Kidney (tissue), 13 donors: ENCODE measurements at regions not wholly inside any gene's neighbourhood (a gene's known extent, or its start where the extent isn't known, plus 50 kb on each side); places are given as distances from the start of the nearest gene placed in this dataset.

Source experiments
- DNase-seq, 5 donors: peaks; one replicate each; pipeline ENCODE4 v3.0.0-alpha.2; 2013 to 2020
- FAIRE-seq: peaks from 2 replicates; lab custom pipeline; 2012; peaks lifted over from hg19 to GRCh38; lab: Jason Lieb, UNC
- H3K27ac ChIP-seq, 2 donors: one replicate each; pipeline ENCODE4 v1.7.0; 2013; ENCODE audit warnings: low read depth in 2 of 2, low read length in 2 of 2, inconsistent platforms in 1 of 2
- H3K27me3 ChIP-seq: one replicate; pipeline ENCODE4 v1.7.1; 2013; ENCODE audit warnings: low read length, inconsistent platforms; ENCODE audit not compliant: control insufficient read depth, insufficient read depth
- H3K36me3 ChIP-seq, 3 donors: one replicate each; pipeline versions ENCODE4 v1.7.0 to v1.7.1; 2013; ENCODE audit warnings: low read length in 3 of 3, control low read depth in 1 of 3, inconsistent platforms in 1 of 3; ENCODE audit not compliant: insufficient read depth in 3 of 3, control insufficient read depth in 2 of 3
- H3K4me1 ChIP-seq, 3 donors: one replicate each; pipeline versions ENCODE4 v1.7.0 to v1.7.1; 2013; ENCODE audit warnings: low read length in 3 of 3, inconsistent platforms in 1 of 3, low read depth in 1 of 3; ENCODE audit not compliant: control insufficient read depth in 2 of 3, insufficient read depth in 2 of 3
- H3K4me3 ChIP-seq, 3 donors: one replicate each; pipeline versions ENCODE4 v1.7.0 to v1.8.1; 2013; ENCODE audit warnings: low read length in 3 of 3, control low read depth in 1 of 3, inconsistent platforms in 1 of 3
- H3K9ac ChIP-seq, 3 donors: one replicate each; pipeline versions ENCODE4 v1.7.0 to v1.7.1; 2013; ENCODE audit warnings: low read length in 3 of 3, control low read depth in 1 of 3, inconsistent platforms in 1 of 3
- H3K9me3 ChIP-seq, 3 donors: one replicate each; pipeline versions ENCODE4 v1.7.0 to v1.7.1; 2013; ENCODE audit warnings: low read length in 3 of 3, control low read depth in 1 of 3, inconsistent platforms in 1 of 3; ENCODE audit not compliant: control insufficient read depth in 2 of 3, insufficient read depth in 1 of 3
- intact Hi-C: fragments of 100-400 bp; cut with DNase I; formaldehyde crosslinking; loops from one replicate; pipeline ENCODE4 v1.11.1; 2022
- TF ChIP-seq, protein P1 (sequence below): IDR thresholded peaks from 3 replicates; pipeline ENCODE4 v1.5.1; 2012; ENCODE audit warnings: mild to moderate bottlenecking, moderate library complexity, borderline replicate concordance; ENCODE audit not compliant: insufficient read depth; ENCODE audit errors: extremely low read depth
- donor health status: control.
- donor health status: control.
- donor health status: control.
- donor health status: control.
- donor health status: control.
- donor health status: DM: yes; HTN: yes; CAD: no.
- donor health status: Normal renal cell carcinoma (clear cell type).

DNA sequence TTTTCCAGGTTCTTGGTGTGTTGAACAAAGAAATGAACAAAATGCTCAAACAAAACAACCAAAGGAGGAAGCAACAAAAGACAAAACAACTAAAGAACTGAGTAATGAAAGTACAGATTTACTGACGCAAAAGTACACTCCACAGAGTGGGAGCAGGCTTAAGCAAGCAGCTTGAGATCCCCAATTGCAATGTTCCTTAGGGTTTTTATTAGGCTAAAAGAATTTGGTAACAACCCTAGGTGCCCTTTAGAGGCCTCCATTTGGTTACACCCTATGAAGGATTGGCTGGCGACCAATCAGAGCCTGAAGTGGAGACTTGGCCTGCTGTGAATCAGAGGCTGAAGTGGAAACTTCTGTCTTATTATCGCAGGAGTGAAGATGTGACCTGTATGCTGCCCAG is 243.4 kb upstream of the ATP10A start:
- TF ChIP-seq, protein P1, sequence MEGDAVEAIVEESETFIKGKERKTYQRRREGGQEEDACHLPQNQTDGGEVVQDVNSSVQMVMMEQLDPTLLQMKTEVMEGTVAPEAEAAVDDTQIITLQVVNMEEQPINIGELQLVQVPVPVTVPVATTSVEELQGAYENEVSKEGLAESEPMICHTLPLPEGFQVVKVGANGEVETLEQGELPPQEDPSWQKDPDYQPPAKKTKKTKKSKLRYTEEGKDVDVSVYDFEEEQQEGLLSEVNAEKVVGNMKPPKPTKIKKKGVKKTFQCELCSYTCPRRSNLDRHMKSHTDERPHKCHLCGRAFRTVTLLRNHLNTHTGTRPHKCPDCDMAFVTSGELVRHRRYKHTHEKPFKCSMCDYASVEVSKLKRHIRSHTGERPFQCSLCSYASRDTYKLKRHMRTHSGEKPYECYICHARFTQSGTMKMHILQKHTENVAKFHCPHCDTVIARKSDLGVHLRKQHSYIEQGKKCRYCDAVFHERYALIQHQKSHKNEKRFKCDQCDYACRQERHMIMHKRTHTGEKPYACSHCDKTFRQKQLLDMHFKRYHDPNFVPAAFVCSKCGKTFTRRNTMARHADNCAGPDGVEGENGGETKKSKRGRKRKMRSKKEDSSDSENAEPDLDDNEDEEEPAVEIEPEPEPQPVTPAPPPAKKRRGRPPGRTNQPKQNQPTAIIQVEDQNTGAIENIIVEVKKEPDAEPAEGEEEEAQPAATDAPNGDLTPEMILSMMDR, result no peak
- Histone ChIP-seq H3K9ac (no peak overlapping the region), H3K4me1 (no peaks in the 10 kb centered on the region), H3K36me3 (no peaks in the 10 kb centered on the region), H3K27ac (no peak overlapping the region), H3K9me3 (peaks cover 0 to 4% (median 0%) of the 10 kb centered on the region in 3 donors), H3K4me3 (no peak overlapping the region), H3K27me3 (no peaks in the 10 kb centered on the region)
- FAIRE-seq, result no peak
- no peak for DNase-seq
- intact Hi-C loops, result no loop called here

- no peaks in the 10 kb centered on the region for H3K27me3 ChIP-seq
- H3K9ac ChIP-seq, result no peak overlapping the region
- no peak for DNase-seq
- no peak overlapping the region for H3K4me3 ChIP-seq
- H3K27ac ChIP-seq, result no peak overlapping the region
- H3K4me1 ChIP-seq, result no peaks in the 10 kb centered on the region
- intact Hi-C loops, result no loop called here
- FAIRE-seq, result no peak
- H3K36me3 ChIP-seq, result no peaks in the 10 kb centered on the region
- H3K9me3 ChIP-seq, result peaks cover 0 to 4% (median 0%) of the 10 kb centered on the region in 3 donors
- TF ChIP-seq, protein P1, result no peak
These were observed 239.9 kb upstream of the ATP10A start for GRCh38 chr15:26103002-26103404.

DNA sequence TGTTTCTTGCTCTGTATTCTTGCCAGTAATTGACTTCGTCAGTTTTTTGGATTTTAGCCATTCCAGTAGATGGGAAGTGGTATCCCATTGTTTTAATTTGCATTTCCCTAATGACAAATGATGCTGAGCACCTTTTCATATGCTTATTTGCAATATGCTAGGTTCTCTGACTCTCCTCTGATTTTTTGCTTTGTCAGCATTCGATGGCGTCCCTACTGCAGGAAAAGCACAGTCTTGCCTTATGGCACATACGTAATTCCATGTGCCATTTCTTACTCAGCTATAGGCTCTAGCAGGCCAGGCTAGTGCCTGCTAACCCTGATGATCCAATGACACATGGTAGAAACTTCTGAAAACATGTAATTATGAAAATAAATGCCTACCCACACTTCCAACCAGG is 239.2 kb upstream of the ATP10A start:
- TF ChIP-seq, protein P1, result no peak
- Histone ChIP-seq H3K36me3 (no peaks in the 10 kb centered on the region), H3K4me3 (no peak overlapping the region), H3K27me3 (no peaks in the 10 kb centered on the region), H3K27ac (no peak overlapping the region), H3K9ac (no peak overlapping the region), H3K9me3 (peaks cover 0 to 4% (median 0%) of the 10 kb centered on the region in 3 donors), H3K4me1 (no peaks in the 10 kb centered on the region)
- intact Hi-C loops, result no loop called here
- FAIRE-seq (no peak), DNase-seq (no peak)

DNA sequence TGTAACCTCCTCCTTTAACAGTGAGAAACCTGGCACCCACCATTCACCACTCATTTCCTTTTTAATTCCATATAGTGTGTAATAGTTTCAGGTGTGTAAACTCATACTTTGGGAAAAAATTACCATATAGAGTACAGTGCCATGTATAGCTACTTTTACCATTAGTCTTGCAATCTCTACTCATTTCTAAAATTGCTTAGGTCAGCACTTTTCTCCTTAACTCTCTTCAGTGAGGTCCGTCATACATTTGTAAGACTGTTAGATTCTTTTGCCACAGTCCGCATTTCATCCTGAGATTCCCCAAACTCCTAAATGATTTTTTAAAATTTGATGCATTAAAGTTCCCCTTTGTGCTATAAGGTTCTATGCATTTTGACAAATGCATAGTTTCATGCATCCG is 238.3 kb upstream of the ATP10A start:
- Histone ChIP-seq H3K9ac (no peak overlapping the region), H3K4me3 (no peak overlapping the region), H3K36me3 (no peaks in the 10 kb centered on the region), H3K27ac (no peak overlapping the region), H3K27me3 (no peaks in the 10 kb centered on the region), H3K9me3 (peaks cover 0 to under 1% (median 0%) of the 10 kb centered on the region in 3 donors), H3K4me1 (no peaks in the 10 kb centered on the region)
- no peak for DNase-seq
- intact Hi-C loops, result no loop called here
- TF ChIP-seq, protein P1, result no peak
- no peak for FAIRE-seq
